HFFc6 (cell line): ENCODE measurements at regions not wholly inside any gene's neighbourhood (a gene's known extent, or its start where the extent isn't known, plus 50 kb on each side); places are given as distances from the start of the nearest gene placed in this dataset.

Source experiments
- DNase-seq: peaks from one replicate; pipeline ENCODE4 v3.0.0-alpha.2; 2018
- H3K27ac Mint-ChIP-seq: 2 replicates; pipeline ENCODE4 v1.8.0; 2020; ENCODE audit warnings: mild to moderate bottlenecking, mixed read lengths
- H3K27me3 Mint-ChIP-seq: 2 replicates; pipeline ENCODE4 v1.8.0; 2021; ENCODE audit warnings: mild to moderate bottlenecking, moderate library complexity, mixed read lengths; ENCODE audit not compliant: insufficient read depth
- H3K36me3 Mint-ChIP-seq: 2 replicates; pipeline ENCODE4 v1.8.0; 2021; ENCODE audit warnings: low read depth, mixed read lengths
- H3K4me1 Mint-ChIP-seq: 2 replicates; pipeline ENCODE4 v1.8.0; 2020; ENCODE audit warnings: low read depth, mixed read lengths
- H3K4me3 Mint-ChIP-seq: 2 replicates; pipeline ENCODE4 v1.8.0; 2020; ENCODE audit warnings: mild to moderate bottlenecking, moderate library complexity, mixed read lengths
- H3K9me3 Mint-ChIP-seq: 2 replicates; pipeline ENCODE4 v1.8.0; 2020; ENCODE audit warnings: mild to moderate bottlenecking, mixed read lengths
- CTCF ChIP-seq: fragments of 200-600 bp; sonication (generic); IDR thresholded peaks from 2 replicates; pipeline ENCODE4 v1.5.0; 2021; ENCODE audit warnings: antibody characterized with exemption, mild to moderate bottlenecking

GRCh38 chr20:55353206-55353605 is 652.1 kb downstream of the CBLN4 start:
- H3K4me1 Mint-ChIP-seq, result no peaks in the 10 kb centered on the region
- no peak for TF ChIP-seq CTCF
- H3K27ac Mint-ChIP-seq, result no peak overlapping the region
- no peak overlapping the region for H3K4me3 Mint-ChIP-seq
- no peaks in the 10 kb centered on the region for H3K27me3 Mint-ChIP-seq
- DNase-seq, result no peak
- H3K9me3 Mint-ChIP-seq, result peaks cover 45% of the 10 kb centered on the region
- no peaks in the 10 kb centered on the region for H3K36me3 Mint-ChIP-seq

GRCh38 chr20:55348223-55348622 is 657.1 kb downstream of the CBLN4 start:
- no peak for DNase-seq
- Mint-ChIP-seq H3K36me3 (no peaks in the 10 kb centered on the region), H3K9me3 (peaks cover 61% of the 10 kb centered on the region), H3K4me1 (no peaks in the 10 kb centered on the region), H3K27ac (no peak overlapping the region), H3K27me3 (no peaks in the 10 kb centered on the region), H3K4me3 (no peak overlapping the region)
- no peak for TF ChIP-seq CTCF

- H3K27me3 Mint-ChIP-seq, result no peaks in the 10 kb centered on the region
- no peak overlapping the region for H3K4me3 Mint-ChIP-seq
- peaks cover 62% of the 10 kb centered on the region for H3K9me3 Mint-ChIP-seq
- no peak for DNase-seq
- no peak overlapping the region for H3K27ac Mint-ChIP-seq
- TF ChIP-seq CTCF, result no peak
- H3K36me3 Mint-ChIP-seq, result no peaks in the 10 kb centered on the region
- no peaks in the 10 kb centered on the region for H3K4me1 Mint-ChIP-seq
Measured at GRCh38 chr20:55342822-55343221, 662.5 kb downstream of the CBLN4 start.

- Mint-ChIP-seq H3K4me1 (no peaks in the 10 kb centered on the region), H3K36me3 (no peaks in the 10 kb centered on the region), H3K4me3 (no peak overlapping the region), H3K27ac (no peak overlapping the region), H3K9me3 (peaks cover 33% of the 10 kb centered on the region), H3K27me3 (no peaks in the 10 kb centered on the region)
- TF ChIP-seq CTCF, result no peak
- no peak for DNase-seq
Measured at GRCh38 chr20:55333798-55334197, 671.5 kb downstream of the CBLN4 start.

GRCh38 chr20:55329108-55329507 is 676.2 kb downstream of the CBLN4 start:
- no peak overlapping the region for H3K27ac Mint-ChIP-seq
- no peak for TF ChIP-seq CTCF
- DNase-seq, result no peak
- H3K36me3 Mint-ChIP-seq, result no peaks in the 10 kb centered on the region
- no peaks in the 10 kb centered on the region for H3K4me1 Mint-ChIP-seq
- no peaks in the 10 kb centered on the region for H3K27me3 Mint-ChIP-seq
- no peak overlapping the region for H3K4me3 Mint-ChIP-seq
- peaks cover 45% of the 10 kb centered on the region for H3K9me3 Mint-ChIP-seq

- TF ChIP-seq CTCF, result no peak
- H3K36me3 Mint-ChIP-seq, result no peaks in the 10 kb centered on the region
- no peaks in the 10 kb centered on the region for H3K4me1 Mint-ChIP-seq
Measured at GRCh38 chr20:55322745-55323144, 682.6 kb downstream of the CBLN4 start.

More at GRCh38 chr20:55322745-55323144, 682.6 kb downstream of the CBLN4 start:
- Mint-ChIP-seq H3K27ac (no peak overlapping the region), H3K4me3 (no peak overlapping the region), H3K9me3 (peaks cover 37% of the 10 kb centered on the region), H3K27me3 (no peaks in the 10 kb centered on the region)
- no peak for DNase-seq
